GM12874 (cell line): ENCODE measurements at regions not wholly inside any gene's neighbourhood (a gene's known extent, or its start where the extent isn't known, plus 50 kb on each side); places are given as distances from the start of the nearest gene placed in this dataset.

ENCODE experiments used
- TF ChIP-seq, protein P1 (sequence below): IDR thresholded peaks from 2 replicates; pipeline ENCODE4 v1.5.1; 2011; ENCODE audit warnings: low read depth, mild to moderate bottlenecking, control low read depth, low read length, moderate library complexity; ENCODE audit not compliant: insufficient read depth

DNA sequence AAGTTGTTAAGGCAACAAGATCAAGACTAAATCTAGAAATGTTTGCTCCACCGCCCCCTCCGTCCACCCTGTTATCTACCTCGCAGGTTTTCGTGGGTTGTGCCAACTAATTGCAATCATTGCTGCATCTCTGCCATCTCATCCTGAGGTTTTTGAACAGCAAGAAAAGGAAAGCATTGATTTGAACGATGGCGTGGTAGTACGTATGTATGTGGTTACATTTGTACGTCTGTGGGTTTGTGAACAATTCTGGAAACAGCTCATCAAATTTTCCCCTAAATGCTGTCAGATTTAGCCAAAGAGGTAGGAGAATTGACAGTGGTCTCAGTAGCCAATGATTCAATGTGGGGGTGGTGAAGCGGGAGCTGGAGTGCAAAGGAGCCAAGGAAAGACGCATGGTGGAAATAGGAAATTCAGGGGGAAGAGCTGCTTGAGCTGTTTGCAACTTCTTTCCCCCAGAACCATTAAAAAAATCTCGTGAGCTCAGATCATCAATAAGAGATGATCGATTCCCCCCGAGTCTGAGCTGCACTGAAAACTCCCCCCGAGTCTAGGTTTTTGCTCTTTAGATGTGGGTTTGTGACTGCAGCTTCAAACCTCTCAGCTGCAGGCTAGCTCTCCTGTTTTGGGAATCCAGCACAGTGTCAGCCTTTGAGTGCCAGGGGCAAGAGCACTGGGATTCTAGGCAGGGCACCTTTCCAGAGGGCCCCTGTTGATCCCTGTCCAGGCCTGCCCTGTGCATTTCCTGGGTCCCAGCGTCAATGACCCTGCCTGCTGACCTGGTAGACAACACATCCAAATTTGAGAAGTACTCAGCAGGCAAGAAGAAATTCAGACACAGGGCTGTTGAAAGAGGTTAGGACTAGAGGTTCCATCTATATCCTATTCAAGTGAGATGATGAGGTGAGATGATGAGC, 72.6 kb upstream of the LY86 start:
- TF ChIP-seq, protein P1, sequence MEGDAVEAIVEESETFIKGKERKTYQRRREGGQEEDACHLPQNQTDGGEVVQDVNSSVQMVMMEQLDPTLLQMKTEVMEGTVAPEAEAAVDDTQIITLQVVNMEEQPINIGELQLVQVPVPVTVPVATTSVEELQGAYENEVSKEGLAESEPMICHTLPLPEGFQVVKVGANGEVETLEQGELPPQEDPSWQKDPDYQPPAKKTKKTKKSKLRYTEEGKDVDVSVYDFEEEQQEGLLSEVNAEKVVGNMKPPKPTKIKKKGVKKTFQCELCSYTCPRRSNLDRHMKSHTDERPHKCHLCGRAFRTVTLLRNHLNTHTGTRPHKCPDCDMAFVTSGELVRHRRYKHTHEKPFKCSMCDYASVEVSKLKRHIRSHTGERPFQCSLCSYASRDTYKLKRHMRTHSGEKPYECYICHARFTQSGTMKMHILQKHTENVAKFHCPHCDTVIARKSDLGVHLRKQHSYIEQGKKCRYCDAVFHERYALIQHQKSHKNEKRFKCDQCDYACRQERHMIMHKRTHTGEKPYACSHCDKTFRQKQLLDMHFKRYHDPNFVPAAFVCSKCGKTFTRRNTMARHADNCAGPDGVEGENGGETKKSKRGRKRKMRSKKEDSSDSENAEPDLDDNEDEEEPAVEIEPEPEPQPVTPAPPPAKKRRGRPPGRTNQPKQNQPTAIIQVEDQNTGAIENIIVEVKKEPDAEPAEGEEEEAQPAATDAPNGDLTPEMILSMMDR: no peak

DNA sequence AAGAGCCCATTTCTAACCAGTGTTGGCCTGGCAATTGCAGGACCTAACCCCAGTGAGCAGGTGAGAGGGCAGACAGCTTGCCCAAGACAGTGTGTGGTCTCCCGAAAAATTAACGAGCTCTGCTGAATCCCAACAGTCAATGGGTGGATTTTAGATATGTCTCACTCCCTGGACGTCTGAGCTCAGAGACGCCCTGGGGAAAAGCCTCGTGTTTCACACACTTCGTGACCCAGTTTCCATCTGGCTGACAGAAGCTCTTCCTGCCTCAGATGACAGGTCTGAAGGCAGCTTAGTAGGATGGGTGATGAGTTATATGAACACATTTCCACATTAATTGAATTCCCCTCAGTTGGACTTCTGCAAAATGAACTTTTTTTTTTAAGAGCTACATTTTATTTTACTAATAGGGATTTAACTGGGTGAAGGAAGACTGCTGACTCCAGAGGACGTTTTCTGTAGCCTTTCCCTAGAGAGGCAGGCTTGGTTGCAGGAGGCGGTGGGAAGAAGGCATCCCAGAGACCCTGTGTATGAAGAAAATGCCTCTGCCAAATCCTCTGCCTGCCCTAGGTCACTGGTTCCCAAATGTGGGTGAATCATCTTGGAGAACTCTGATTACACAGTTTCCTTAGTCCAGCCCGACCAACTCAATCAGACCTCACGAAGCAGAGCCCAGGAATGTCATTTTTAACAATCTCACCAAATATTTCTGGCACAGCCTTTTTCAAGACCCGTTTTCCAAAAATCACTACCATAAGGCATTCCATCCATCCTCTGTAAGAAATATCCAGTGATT, 71.7 kb upstream of the LY86 start:
- TF ChIP-seq, protein P1: no peak

DNA sequence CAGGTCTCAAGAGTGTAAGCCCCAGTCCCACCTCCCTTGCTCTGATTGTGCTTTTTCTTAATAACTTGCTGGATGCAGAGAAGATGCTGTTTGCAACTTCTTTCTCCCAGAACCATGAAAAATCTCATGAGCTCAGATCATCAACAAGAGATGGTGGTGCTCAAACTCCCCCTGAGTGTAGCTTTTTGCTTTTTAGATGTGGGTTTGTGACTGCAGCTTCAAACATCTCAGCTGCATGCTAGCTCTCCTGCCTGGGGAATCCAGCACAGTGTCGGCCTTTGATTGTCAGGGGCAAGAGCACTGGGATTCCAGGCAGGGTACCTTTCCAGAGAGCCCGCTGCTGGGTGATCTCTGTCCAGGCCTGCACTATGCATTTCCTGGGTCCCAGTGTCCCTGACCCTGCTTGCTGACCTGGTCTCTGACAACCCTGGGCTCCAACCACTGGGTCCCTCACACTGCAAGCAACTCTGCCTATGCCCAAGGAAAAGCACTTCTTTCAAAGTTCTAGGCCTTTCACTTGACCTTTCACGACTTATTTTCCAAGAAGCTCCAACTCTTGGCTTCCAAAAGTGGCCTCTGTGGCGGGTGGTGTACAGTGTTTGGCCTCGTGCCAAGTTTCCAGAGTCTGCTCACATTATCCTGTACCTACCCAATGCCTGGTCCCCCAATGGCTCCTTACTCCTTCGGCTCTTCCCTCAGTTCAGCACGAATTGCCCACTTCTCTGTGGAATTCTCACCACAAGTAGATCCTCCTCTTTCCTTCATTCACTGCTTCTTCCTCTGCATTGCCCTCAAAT, 69.7 kb upstream of the LY86 start:
- TF ChIP-seq, protein P1: no peak

DNA sequence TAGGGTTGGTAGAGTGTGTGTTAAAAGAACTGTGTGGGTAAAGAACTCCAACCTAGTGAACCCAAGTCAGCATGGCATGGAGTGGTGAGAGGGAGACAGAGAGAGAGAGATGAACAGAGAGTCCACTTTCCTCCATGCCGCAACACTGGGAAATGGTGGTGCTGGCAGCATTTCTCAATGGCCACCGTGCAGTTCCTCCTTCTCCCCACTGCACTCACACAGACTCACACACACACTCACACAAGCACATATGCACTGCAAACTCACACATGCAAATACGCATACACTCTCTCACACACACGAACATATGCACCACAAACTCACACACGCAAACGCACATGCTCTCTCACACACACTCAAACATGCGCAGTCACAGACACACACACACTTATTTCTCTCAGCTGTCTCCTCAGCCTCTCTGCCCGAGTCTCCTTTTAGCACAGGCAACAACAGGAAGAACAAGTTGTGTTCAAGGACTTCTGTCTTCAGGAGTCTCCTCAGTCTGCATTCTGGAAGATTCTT, 66.5 kb upstream of the LY86 start:
- TF ChIP-seq, protein P1: no peak

DNA sequence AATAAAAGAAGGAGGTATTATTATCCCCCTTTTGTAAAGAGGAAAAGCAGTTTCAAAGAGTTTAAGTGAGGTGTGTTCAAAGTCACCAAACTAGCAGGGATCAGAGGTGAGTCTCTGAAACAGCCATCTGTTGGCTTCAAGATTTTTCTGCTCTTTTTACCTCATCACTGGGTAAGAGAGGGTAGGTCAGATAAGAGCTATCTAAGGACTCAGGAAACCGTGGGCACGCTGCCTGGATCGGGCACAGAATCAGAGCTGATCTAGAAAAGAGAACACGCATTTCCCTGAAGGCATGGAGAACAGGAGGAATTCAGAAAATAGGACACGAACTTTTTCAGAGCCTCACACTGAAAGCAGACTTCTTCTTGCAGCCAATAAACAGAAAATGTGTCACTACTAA, 65.8 kb upstream of the LY86 start:
- TF ChIP-seq, protein P1: no peak

DNA sequence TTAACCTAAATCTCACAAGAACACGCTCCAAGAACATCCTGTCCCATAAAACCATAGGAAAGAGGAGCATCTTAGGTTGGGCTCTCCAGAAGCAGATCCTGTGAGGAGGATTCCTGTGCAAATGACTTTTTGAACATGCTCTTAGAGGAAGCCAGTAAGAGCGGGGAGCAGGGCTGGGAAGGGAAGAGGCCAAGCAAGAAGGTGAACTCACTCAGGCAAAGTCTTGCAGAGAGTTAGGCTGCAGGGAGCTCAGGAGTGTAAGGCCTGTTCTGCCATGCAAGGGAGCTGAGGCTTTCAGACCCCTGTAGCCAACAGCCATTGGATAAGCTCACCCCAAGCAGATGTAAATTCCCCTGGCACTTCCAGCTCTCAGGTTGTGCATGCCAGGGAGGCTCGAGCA, 63.6 kb upstream of the LY86 start:
- TF ChIP-seq, protein P1: no peak
